ENCODE measurements at regions not wholly inside any gene's neighbourhood (a gene's known extent, or its start where the extent isn't known, plus 50 kb on each side); places are given as distances from the start of the nearest gene placed in this dataset.

- no peak for DNase-seq (ENCODE audit: low spot score)
Measured at GRCh38 chr16:80189476-80190175, 351.2 kb upstream of the DYNLRB2 start.

- DNase-seq (ENCODE audit: low spot score) = peak; percentile 22
Measured at GRCh38 chr16:80176114-80176513, 364.7 kb upstream of the DYNLRB2 start.

DNA sequence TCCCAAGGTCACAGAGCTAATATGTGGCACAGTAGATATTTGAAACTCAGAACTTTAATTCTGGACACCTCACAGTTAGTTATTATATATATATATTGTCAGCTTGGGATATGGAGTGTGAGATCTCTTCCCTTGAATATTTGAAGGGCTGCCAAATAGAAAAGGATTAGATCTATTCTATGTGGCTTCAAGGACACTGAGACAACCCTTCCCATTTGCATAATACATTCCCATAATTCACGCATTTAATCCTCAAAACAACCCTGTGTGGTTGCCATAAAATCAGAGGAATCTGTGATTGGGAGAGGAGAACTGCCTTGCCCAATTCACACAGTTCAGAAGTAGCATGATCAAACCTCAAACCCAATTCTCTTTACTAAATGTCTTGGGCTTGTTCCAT is 365.8 kb upstream of the DYNLRB2 start:
- no peak for DNase-seq (ENCODE audit: low spot score)

- DNase-seq (ENCODE audit: low spot score) = peak; percentile 79
Measured at GRCh38 chr16:80174416-80174815, 366.4 kb upstream of the DYNLRB2 start.

- DNase-seq (ENCODE audit: low spot score) = no peak
Measured at GRCh38 chr16:80171746-80172145, 369.0 kb upstream of the DYNLRB2 start.

- no peak for DNase-seq (ENCODE audit: low spot score)
Measured at GRCh38 chr16:80171199-80171598, 369.6 kb upstream of the DYNLRB2 start.

- DNase-seq (ENCODE audit: low spot score) = no peak
Measured at GRCh38 chr16:80167657-80168390, 373.0 kb upstream of the DYNLRB2 start.

DNA sequence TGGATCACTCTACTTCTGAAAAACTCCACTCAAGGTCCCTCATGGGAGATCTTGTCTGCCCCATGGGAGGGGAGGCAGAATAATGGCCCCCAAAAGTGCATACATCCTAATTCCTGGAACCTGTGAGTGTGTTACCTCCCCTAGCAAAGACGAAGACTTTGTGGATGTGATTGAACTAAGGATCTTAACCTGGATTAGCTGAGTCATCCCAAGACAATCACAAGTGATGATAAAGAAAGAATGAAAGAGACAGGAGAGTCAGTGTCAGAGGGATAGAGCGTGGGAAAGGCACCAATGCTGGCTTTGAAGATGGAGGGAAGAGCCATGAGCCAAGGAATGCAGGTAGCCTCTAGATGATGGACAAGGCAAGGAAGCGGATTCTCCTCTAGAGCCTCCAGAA is 374.7 kb upstream of the DYNLRB2 start:
- DNase-seq (ENCODE audit: low spot score) = no peak

- no peak for DNase-seq (ENCODE audit: low spot score)
Measured at GRCh38 chr16:80164966-80165550, 375.7 kb upstream of the DYNLRB2 start.

- DNase-seq (ENCODE audit: low spot score) = no peak
Measured at GRCh38 chr16:80163339-80163738, 377.5 kb upstream of the DYNLRB2 start.

DNA sequence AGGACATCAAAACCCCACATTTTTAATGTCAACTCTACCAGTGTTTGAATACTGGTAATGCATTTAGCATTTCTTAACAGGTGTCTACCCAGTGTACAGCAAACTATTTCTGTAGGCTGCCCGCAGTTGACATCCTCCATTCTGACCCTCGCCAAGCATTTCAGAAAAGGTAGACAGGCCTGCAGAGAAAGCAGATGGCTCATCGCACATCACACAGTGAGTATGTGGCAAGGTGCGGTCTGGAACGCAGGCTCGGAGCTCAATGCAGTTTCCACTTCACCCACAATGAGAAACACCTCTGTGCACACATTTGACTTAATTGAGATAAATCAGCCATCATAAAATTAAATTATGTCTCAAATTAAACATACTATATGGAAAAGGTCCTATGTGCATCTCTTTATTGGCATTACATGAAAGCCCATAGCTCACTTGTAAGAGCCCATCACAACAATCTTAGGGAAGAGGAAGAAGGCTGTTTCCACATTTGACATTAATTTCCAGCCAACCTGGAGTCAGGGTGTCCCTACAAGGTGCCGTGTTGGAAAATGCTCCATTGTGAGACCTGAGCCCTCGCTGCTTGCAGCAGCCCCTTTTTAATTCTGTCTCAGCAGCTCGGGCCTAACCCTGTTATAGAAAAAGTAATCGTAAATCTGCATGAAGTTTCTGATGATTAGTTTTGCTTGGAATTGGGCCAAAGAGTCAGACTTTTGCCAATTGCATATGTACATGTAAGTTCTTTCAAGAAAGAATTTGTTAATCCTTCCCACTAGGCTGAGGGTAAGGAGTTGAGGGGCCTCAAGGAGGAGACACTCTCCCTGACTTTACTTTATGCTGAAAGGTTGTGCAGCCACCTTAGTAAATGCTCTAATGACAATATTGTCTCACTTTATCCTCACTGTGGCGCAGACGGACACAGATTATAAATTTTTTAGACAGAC is 378.7 kb upstream of the DYNLRB2 start:
- no peak for DNase-seq (ENCODE audit: low spot score)

GRCh38 chr16:80158766-80159165 is 382.0 kb upstream of the DYNLRB2 start:
- peak; percentile 78 for DNase-seq (ENCODE audit: low spot score)

GRCh38 chr16:80151722-80152111 is 389.1 kb upstream of the DYNLRB2 start:
- DNase-seq (ENCODE audit: low spot score) = no peak

GRCh38 chr16:80150978-80151721 is 389.6 kb upstream of the DYNLRB2 start:
- peak; percentile 51 for DNase-seq (ENCODE audit: low spot score)

- no peak for DNase-seq (ENCODE audit: low spot score)
Measured at GRCh38 chr16:80148826-80149225, 392.0 kb upstream of the DYNLRB2 start.

DNA sequence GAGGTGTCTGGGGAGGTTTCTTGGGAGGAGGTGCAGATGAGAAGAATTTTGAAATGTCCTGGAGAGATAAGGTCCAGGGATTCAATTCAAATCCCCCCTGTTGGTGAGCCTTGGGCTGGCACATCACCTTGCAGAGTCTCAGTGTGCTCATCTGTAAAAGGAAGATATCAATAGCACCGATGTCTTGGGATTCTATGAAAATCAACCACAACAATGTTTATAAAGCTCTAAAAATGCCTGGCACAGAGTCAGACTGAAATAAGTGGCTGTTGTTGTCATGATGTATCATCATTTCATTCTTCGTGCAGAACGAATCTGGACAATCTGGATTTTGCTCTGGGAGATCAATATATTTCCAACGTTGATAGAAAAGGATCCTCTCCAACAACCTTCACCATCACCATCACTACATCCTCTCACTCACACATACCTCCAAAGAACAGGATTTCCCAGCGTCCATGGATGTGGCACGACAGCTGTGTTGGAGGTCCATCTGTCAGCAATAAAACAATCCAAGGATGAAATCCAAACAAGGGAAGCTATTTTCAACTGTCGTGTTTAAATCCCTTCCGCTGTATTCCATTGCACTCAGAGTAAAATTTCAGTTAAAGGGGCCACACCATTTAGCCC is 393.7 kb upstream of the DYNLRB2 start:
- DNase-seq (ENCODE audit: low spot score) = peak; percentile 58

GRCh38 chr16:80144191-80144590 is 396.6 kb upstream of the DYNLRB2 start:
- no peak for DNase-seq (ENCODE audit: low spot score)

- no peak for DNase-seq (ENCODE audit: low spot score)
Measured at GRCh38 chr16:80142940-80143339, 397.9 kb upstream of the DYNLRB2 start.

DNA sequence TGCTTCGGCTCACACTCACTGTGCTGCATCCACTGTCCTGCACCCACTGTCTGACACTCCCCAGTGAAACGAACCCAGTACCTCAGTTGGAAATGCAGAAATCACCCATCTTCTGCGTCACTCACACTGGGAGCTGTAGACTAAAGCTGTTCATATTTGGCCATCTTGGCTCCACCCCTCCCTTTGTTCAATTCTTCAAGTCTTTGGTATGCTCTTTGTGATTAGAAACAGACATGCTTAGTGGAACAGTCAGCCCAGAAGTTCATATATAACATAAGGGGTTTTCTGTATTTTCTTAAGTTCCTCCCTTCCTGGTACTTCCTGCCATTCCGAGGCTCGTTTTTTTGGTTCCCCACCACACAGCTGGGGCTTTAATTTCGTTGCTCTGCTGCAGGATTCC is 398.5 kb upstream of the DYNLRB2 start:
- DNase-seq (ENCODE audit: low spot score) = no peak

- DNase-seq (ENCODE audit: low spot score) = no peak
Measured at GRCh38 chr16:80129791-80130190, 411.0 kb upstream of the DYNLRB2 start.

GRCh38 chr16:80125677-80126076 is 415.1 kb upstream of the DYNLRB2 start:
- peak; percentile 25 for DNase-seq (ENCODE audit: low spot score)

Data from AG20443 (cell line).